ENCODE measurements at regions not wholly inside any gene's neighbourhood (a gene's known extent, or its start where the extent isn't known, plus 50 kb on each side); places are given as distances from the start of the nearest gene placed in this dataset.

DNA sequence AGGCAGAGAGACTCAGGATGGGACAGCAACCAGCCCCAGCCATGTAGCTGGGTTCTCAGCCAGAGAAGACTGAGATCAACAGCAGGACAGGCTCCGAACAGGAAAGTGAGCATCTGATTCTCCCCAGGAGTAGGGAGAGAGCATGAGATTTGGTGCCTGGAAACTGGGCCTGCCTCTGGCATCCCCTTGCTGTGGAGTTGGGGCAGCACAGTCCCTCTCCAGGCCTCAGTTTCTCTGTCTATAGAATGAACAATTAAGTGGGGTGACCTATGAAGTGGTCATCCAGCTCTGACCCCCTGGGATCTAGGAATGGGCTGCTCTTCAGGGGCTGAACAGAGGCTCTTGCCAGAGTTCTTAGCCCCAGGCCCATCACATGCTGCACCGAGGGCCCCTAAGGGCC, 55.6 kb downstream of the KLHDC7A start:
- Histone ChIP-seq H2AFZ (replicated peaks; ENCODE audit: low read length, poor library complexity) (no peak overlapping the region), H3K27me3 (ENCODE audit: control insufficient read depth, insufficient read depth, low read length) (no peaks in the 10 kb centered on the region), H3K4me2 (ENCODE audit: low read depth, low read length) (no peak overlapping the region), H4K8ac (ENCODE audit: low read depth in 2 of 2, low read length in 2 of 2) (no peak overlapping the region), H3K9me1 (ENCODE audit: insufficient read depth, low read length) (no peaks in the 10 kb centered on the region), H3K18ac (ENCODE audit: low read depth, low read length) (no peak overlapping the region), H3K9me3 (ENCODE audit: control insufficient read depth, insufficient read depth, low read length) (no peaks in the 10 kb centered on the region), H2BK15ac (ENCODE audit: low read depth, low read length) (no peak overlapping the region), H2BK20ac (ENCODE audit: low read depth, low read length) (no peak overlapping the region), H3K4ac (ENCODE audit: low read depth, low read length) (no peak overlapping the region), H3K4me3 (ENCODE audit: insufficient read depth, low read depth, low read length) (no peak overlapping the region), H3K27ac (ENCODE audit: insufficient read depth, low read length) (no peak overlapping the region), H3K9ac (ENCODE audit: low read depth, low read length) (no peak overlapping the region), H2AK9ac (replicated peaks; ENCODE audit: low read depth, low read length, poor library complexity) (no peak overlapping the region), H2BK5ac (ENCODE audit: low read depth, low read length, poor library complexity, severe bottlenecking) (no peak overlapping the region), H4K91ac (ENCODE audit: insufficient read depth, low read depth, low read length) (no peak overlapping the region), H3K36me3 (ENCODE audit: control insufficient read depth, insufficient read depth, low read length) (no peaks in the 10 kb centered on the region), H3K56ac (ENCODE audit: extremely low read depth, insufficient read depth, low read length) (no peak overlapping the region), H4K5ac (ENCODE audit: low read depth, low read length) (no peak overlapping the region), H3K23ac (ENCODE audit: low read depth, low read length) (no peak overlapping the region), H2AK5ac (ENCODE audit: low read depth, low read length) (no peak overlapping the region), H4K20me1 (ENCODE audit: insufficient read depth, low read length) (no peaks in the 10 kb centered on the region; the same call in 1 of the 2 replicates), H3K4me1 (ENCODE audit: control insufficient read depth, insufficient read depth, low read length) (no peaks in the 10 kb centered on the region), H2BK120ac (ENCODE audit: low read depth, low read length) (no peak overlapping the region), H3K14ac (replicated peaks; ENCODE audit: low read depth, low read length) (no peak overlapping the region), H3K79me1 (ENCODE audit: low read depth in 1 of 2, low read length in 2 of 2) (no peaks in the 10 kb centered on the region)
- TF ChIP-seq CTCF (conservative IDR thresholded peaks at IDR 0.05; ENCODE audit: low read depth, low read length) (no peak), RAD21 (IDR thresholded peaks at IDR 0.05; ENCODE audit: low read length) (no peak), CHD1 (IDR thresholded peaks at IDR 0.05; ENCODE audit: low read depth, low read length) (no peak), MAFK (IDR thresholded peaks at IDR 0.05; ENCODE audit: low read depth, low read length) (no peak), NFE2L2 (IDR thresholded peaks at IDR 0.05; ENCODE audit: low read depth, low read length) (no peak), RFX5 (IDR thresholded peaks at IDR 0.05; ENCODE audit: low read depth, low read length) (no peak), POLR2A (IDR thresholded peaks at IDR 0.05; ENCODE audit: low read depth, low read length) (no peak), BHLHE40 (IDR thresholded peaks at IDR 0.05; ENCODE audit: low read depth, low read length) (no peak), MXI1 (IDR thresholded peaks at IDR 0.05; ENCODE audit: borderline replicate concordance, low read depth, low read length) (no peak), RCOR1 (IDR thresholded peaks at IDR 0.05; ENCODE audit: insufficient replicate concordance, low read length) (no peak), MAZ (IDR thresholded peaks at IDR 0.05; ENCODE audit: borderline replicate concordance, low read depth, low read length) (no peak), USF2 (IDR thresholded peaks at IDR 0.05; ENCODE audit: low read depth, low read length) (no peak), FOS (IDR thresholded peaks at IDR 0.05; ENCODE audit: low read depth, low read length) (no peak), SMC3 (IDR thresholded peaks at IDR 0.05; ENCODE audit: low read depth, low read length) (no peak), CEBPB (IDR thresholded peaks at IDR 0.05; ENCODE audit: low read depth, low read length) (no peak)
- TF ChIP-seq, protein P1, sequence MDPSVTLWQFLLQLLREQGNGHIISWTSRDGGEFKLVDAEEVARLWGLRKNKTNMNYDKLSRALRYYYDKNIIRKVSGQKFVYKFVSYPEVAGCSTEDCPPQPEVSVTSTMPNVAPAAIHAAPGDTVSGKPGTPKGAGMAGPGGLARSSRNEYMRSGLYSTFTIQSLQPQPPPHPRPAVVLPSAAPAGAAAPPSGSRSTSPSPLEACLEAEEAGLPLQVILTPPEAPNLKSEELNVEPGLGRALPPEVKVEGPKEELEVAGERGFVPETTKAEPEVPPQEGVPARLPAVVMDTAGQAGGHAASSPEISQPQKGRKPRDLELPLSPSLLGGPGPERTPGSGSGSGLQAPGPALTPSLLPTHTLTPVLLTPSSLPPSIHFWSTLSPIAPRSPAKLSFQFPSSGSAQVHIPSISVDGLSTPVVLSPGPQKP (IDR thresholded peaks at IDR 0.05; ENCODE audit: borderline replicate concordance, low read depth, low read length): no peak
- in situ Hi-C loops (cut with MboI; ENCODE audit: low sequenced_read_pairs): no loop called here
- BruUV-seq (replicated peaks): no TSS peak
- CTCF ChIA-PET: no interaction called here
- POLR2A ChIA-PET (ENCODE audit: unreplicated experiment): no interaction called here
- ATAC-seq (ENCODE audit: low read depth): no peak
- intact Hi-C loops (cut with micrococcal nuclease): no loop called here
- dilution Hi-C loops (cut with HindIII; ENCODE audit: low sequenced_read_pairs, unreplicated experiment): no loop called here
- no CpG with 5 or more reads among the region's 2 CpGs for WGBS, 2 experiments (ENCODE audit: extremely low coverage in 2 of 2, insufficient read length in 1 of 2)
- DNase-seq: no peak
